ENCODE measurements at regions not wholly inside any gene's neighbourhood (a gene's known extent, or its start where the extent isn't known, plus 50 kb on each side); places are given as distances from the start of the nearest gene placed in this dataset.

DNA sequence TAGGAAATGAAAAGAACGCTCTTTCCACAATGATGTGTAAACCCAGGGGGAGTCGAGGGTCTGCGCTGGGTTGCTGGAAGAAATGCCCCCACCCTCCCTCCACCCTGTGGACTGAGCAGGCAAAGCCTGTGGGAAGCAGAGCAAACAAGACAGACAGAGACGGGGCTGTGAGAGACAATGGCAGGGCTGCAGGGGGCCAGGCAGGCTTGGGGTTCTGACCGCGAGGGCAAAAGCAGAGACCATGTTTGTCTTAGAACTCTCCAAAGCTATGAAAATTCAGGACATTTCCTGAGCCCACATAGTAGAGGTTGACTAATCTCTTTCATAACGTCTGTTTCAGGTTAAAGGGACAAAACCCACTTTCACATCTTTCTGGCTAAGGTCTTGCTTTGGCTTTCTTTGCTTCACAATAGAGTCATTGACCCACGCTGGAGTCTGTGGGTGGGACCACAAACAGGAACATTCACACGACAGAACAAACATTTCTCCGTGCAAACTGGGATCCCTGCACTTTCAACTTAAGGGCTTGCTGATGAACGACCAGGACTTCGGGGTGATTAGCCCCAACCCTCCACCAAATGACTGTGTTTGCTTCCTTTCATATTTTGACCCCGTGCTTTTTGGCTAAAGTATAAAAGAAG lies 156.0 kb upstream of the TPM1 start:
- TF ChIP-seq, protein P1, sequence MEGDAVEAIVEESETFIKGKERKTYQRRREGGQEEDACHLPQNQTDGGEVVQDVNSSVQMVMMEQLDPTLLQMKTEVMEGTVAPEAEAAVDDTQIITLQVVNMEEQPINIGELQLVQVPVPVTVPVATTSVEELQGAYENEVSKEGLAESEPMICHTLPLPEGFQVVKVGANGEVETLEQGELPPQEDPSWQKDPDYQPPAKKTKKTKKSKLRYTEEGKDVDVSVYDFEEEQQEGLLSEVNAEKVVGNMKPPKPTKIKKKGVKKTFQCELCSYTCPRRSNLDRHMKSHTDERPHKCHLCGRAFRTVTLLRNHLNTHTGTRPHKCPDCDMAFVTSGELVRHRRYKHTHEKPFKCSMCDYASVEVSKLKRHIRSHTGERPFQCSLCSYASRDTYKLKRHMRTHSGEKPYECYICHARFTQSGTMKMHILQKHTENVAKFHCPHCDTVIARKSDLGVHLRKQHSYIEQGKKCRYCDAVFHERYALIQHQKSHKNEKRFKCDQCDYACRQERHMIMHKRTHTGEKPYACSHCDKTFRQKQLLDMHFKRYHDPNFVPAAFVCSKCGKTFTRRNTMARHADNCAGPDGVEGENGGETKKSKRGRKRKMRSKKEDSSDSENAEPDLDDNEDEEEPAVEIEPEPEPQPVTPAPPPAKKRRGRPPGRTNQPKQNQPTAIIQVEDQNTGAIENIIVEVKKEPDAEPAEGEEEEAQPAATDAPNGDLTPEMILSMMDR (IDR thresholded peaks at IDR 0.05) = no peak
- TF ChIP-seq POLR2AphosphoS5 (IDR thresholded peaks at IDR 0.05; ENCODE audit: insufficient read depth in 1 of 2, low read depth in 1 of 2) (no peak), POLR2A (IDR thresholded peaks at IDR 0.05) (no peak)
